ENCODE measurements at regions not wholly inside any gene's neighbourhood (a gene's known extent, or its start where the extent isn't known, plus 50 kb on each side); places are given as distances from the start of the nearest gene placed in this dataset.

- TF ChIP-seq FOXJ3 (CRISPR knock-in tag; IDR thresholded peaks at IDR 0.05) (no peak), RAD21 (IDR thresholded peaks at IDR 0.05; ENCODE audit: low read length) (no peak)
These were observed 125.2 kb downstream of the ZNF608 start (continued) for GRCh38 chr5:124621279-124621678.

GRCh38 chr5:124620743-124621142 is 125.7 kb downstream of the ZNF608 start:
- 81% methylated on average over 2 of the region's 2 CpGs for WGBS (ENCODE audit: low lambda C conversion rate)
- H4K20me1 ChIP-seq (ENCODE audit: insufficient read depth): no peaks in the 10 kb centered on the region
- no peaks in the 10 kb centered on the region for H3K9me2 ChIP-seq
- no peaks in the 10 kb centered on the region for H3K36me3 ChIP-seq (replicated peaks in 1 of 2; ENCODE audit: control insufficient read depth in 1 of 2, insufficient read depth in 2 of 2, low read length in 1 of 2)
- ChIA-PET CTCF (no interaction called here), POLR2A (no interaction called here)
- H3K4me1 ChIP-seq (ENCODE audit: control insufficient read depth in 1 of 2, insufficient read depth in 2 of 2, low read depth in 1 of 2, low read length in 1 of 2): peaks cover 0 to 2% of the 10 kb centered on the region in 2 experiments; a peak in 2 of 4 replicates
- H3K4me2 ChIP-seq: no peak overlapping the region
- H3K4me3 ChIP-seq (ENCODE audit: low read depth in 2 of 2, low read length in 1 of 2): no peak overlapping the region
- no peaks in the 10 kb centered on the region for H3F3A ChIP-seq (replicated peaks; ENCODE audit: insufficient read depth)
- H3K27ac ChIP-seq (ENCODE audit: low read depth in 2 of 2, low read length in 1 of 2): no peak overlapping the region
- no peaks in the 10 kb centered on the region for H3K79me2 ChIP-seq (ENCODE audit: insufficient read depth)
- no peak for TF ChIP-seq EZH2phosphoT487 (IDR thresholded peaks at IDR 0.05; ENCODE audit: borderline replicate concordance, low read depth)
- TF ChIP-seq SIN3A (IDR thresholded peaks at IDR 0.05; ENCODE audit: borderline replicate concordance, low read depth, low read length): no peak
- TF ChIP-seq PBX3 (IDR thresholded peaks at IDR 0.05): no peak
- no peak for DNase-seq
- H3K9ac ChIP-seq: no peak overlapping the region
- no peaks in the 10 kb centered on the region for H3K27me3 ChIP-seq (ENCODE audit: insufficient read depth)
- no peak overlapping the region for H2AFZ ChIP-seq (ENCODE audit: low read depth)
- H3K9me3 ChIP-seq: no peaks in the 10 kb centered on the region

- POLR2A ChIA-PET: no interaction called here
These were observed 127.3 kb downstream of the ZNF608 start for GRCh38 chr5:124619121-124619520.

More at GRCh38 chr5:124619121-124619520, 127.3 kb downstream of the ZNF608 start:
- Histone ChIP-seq H3K27me3 (ENCODE audit: insufficient read depth) (no peaks in the 10 kb centered on the region), H4K20me1 (ENCODE audit: insufficient read depth) (no peaks in the 10 kb centered on the region), H3K9me2 (no peaks in the 10 kb centered on the region), H3K27ac (ENCODE audit: low read depth in 2 of 2, low read length in 1 of 2) (no peak overlapping the region), H3K4me1 (ENCODE audit: control insufficient read depth in 1 of 2, insufficient read depth in 2 of 2, low read depth in 1 of 2, low read length in 1 of 2) (peaks cover 0 to 2% of the 10 kb centered on the region in 2 experiments; a peak in 2 of 4 replicates), H3K9ac (no peak overlapping the region), H3K9me3 (no peaks in the 10 kb centered on the region), H3K36me3 (replicated peaks in 1 of 2; ENCODE audit: control insufficient read depth in 1 of 2, insufficient read depth in 2 of 2, low read length in 1 of 2) (no peaks in the 10 kb centered on the region), H2AFZ (ENCODE audit: low read depth) (no peak overlapping the region), H3K4me3 (ENCODE audit: low read depth in 2 of 2, low read length in 1 of 2) (no peak overlapping the region), H3K4me2 (no peak overlapping the region), H3K79me2 (ENCODE audit: insufficient read depth) (no peaks in the 10 kb centered on the region), H3F3A (replicated peaks; ENCODE audit: insufficient read depth) (no peaks in the 10 kb centered on the region)
- DNase-seq: no peak
- TF ChIP-seq REST (IDR thresholded peaks at IDR 0.05; ENCODE audit: low read depth, low read length): no peak
- no peak for TF ChIP-seq POLR2AphosphoS5 (IDR thresholded peaks at IDR 0.05; ENCODE audit: low read depth, low read length)
- TF ChIP-seq USF2 (IDR thresholded peaks at IDR 0.05; ENCODE audit: borderline replicate concordance, low read depth, low read length): no peak
- no peak for TF ChIP-seq USF1 (IDR thresholded peaks at IDR 0.05; ENCODE audit: borderline replicate concordance, low read depth)
- no peak for TF ChIP-seq NRF1 (IDR thresholded peaks at IDR 0.05; ENCODE audit: low read depth, low read length)
- no peak for TF ChIP-seq FOSL2 (IDR thresholded peaks at IDR 0.05; ENCODE audit: borderline replicate concordance, low read depth)
- no peak for TF ChIP-seq NFIC (IDR thresholded peaks at IDR 0.05; ENCODE audit: borderline replicate concordance)
- TF ChIP-seq GATA2 (CRISPR knock-in tag; IDR thresholded peaks at IDR 0.05): no peak
- CTCF ChIA-PET: no interaction called here
- 76% methylated on average over 4 of the region's 4 CpGs for WGBS (ENCODE audit: low lambda C conversion rate)

Data from SK-N-SH (cell line).